GM06990 (cell line): ENCODE measurements at regions not wholly inside any gene's neighbourhood (a gene's known extent, or its start where the extent isn't known, plus 50 kb on each side); places are given as distances from the start of the nearest gene placed in this dataset.

ENCODE experiments used
- DNase-seq: peaks from one replicate; pipeline ENCODE4 v3.0.0-alpha.2; 2011; ENCODE audit not compliant: insufficient read length; ENCODE audit errors: extremely low read depth
- H3K27me3 ChIP-seq: replicated peaks from 2 replicates; pipeline ENCODE4 v1.6.0; 2011; ENCODE audit warnings: low read length; ENCODE audit not compliant: control insufficient read depth, insufficient read depth
- H3K36me3 ChIP-seq: 2 replicates; pipeline ENCODE4 v1.5.1; 2011; ENCODE audit warnings: low read length; ENCODE audit not compliant: control insufficient read depth, insufficient read depth
- H3K4me3 ChIP-seq: replicated peaks from 2 replicates; pipeline ENCODE4 v1.5.1; 2011; ENCODE audit warnings: low read depth, mild to moderate bottlenecking, control low read depth, low read length
- TF ChIP-seq, protein P1 (sequence below): IDR thresholded peaks from 2 replicates; pipeline ENCODE4 v1.5.1; 2011; ENCODE audit warnings: low read length, control low read depth, mild to moderate bottlenecking, inconsistent platforms; ENCODE audit not compliant: insufficient read depth, poor library complexity, severe bottlenecking

DNA sequence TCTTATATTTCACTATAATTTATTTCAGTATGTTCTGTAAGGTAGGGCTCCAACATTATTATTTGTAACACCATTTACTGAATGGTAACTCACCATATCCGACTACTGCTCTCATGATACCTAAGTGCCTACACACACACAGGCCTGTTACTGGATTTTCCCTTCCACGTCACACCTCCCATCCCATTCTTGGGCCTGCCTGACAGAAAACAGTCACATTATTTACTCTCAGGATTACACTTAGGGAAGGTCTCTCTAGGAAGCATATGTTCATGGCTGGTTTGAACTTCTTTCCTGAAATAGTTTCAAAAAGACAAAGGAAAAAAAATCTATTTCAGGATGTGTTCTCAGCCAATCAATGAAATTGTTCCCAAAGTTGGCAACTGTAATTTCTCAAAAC, 102.3 kb upstream of the DOCK9 start:
- no peaks in the 10 kb centered on the region for H3K27me3 ChIP-seq
- no peak for DNase-seq
- H3K36me3 ChIP-seq = no peaks in the 10 kb centered on the region
- no peak overlapping the region for H3K4me3 ChIP-seq
- TF ChIP-seq, protein P1, sequence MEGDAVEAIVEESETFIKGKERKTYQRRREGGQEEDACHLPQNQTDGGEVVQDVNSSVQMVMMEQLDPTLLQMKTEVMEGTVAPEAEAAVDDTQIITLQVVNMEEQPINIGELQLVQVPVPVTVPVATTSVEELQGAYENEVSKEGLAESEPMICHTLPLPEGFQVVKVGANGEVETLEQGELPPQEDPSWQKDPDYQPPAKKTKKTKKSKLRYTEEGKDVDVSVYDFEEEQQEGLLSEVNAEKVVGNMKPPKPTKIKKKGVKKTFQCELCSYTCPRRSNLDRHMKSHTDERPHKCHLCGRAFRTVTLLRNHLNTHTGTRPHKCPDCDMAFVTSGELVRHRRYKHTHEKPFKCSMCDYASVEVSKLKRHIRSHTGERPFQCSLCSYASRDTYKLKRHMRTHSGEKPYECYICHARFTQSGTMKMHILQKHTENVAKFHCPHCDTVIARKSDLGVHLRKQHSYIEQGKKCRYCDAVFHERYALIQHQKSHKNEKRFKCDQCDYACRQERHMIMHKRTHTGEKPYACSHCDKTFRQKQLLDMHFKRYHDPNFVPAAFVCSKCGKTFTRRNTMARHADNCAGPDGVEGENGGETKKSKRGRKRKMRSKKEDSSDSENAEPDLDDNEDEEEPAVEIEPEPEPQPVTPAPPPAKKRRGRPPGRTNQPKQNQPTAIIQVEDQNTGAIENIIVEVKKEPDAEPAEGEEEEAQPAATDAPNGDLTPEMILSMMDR = no peak

DNA sequence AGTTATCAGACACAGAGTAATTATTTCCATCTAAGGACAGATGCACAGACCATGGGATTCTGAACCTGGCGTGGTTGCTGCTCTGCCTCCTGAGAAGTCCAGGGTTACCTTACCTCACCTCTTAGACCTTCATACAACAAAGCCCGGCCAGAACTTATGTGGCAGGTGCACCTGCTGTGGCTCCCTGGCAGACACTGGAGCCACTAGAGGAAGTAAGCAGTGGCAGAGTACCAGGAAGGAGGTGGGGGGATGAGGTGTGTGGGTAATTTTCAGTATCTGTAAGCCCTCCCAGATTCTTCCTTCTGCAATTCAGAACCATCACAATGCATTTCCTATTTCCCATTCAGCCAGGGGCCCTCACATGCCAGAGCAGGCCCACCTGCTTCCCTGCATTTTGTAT, 106.1 kb upstream of the DOCK9 start:
- H3K4me3 ChIP-seq = no peak overlapping the region
- no peak for DNase-seq

GRCh38 chr13:99085139-99085807, 107.4 kb upstream of the DOCK9 start:
- Histone ChIP-seq H3K4me3 (no peak overlapping the region; the same call in 1 of the 2 replicates), H3K27me3 (no peaks in the 10 kb centered on the region; the same call in 1 of the 2 replicates)

More for the DNA sequence above, 106.1 kb upstream of the DOCK9 start:
- Histone ChIP-seq H3K27me3 (no peaks in the 10 kb centered on the region; the same call in 1 of the 2 replicates), H3K36me3 (no peaks in the 10 kb centered on the region)
- TF ChIP-seq, protein P1 = no peak

GRCh38 chr13:99085808-99086266, 108.0 kb upstream of the DOCK9 start:
- no peaks in the 10 kb centered on the region for H3K36me3 ChIP-seq
- DNase-seq = no peak
- peak overlapping the region; percentile 58 for H3K4me3 ChIP-seq
- H3K27me3 ChIP-seq = no peaks in the 10 kb centered on the region; the same call in 1 of the 2 replicates
- TF ChIP-seq, protein P1 = no peak

More at GRCh38 chr13:99085139-99085807, 107.4 kb upstream of the DOCK9 start:
- DNase-seq = peak; percentile 13
- no peaks in the 10 kb centered on the region for H3K36me3 ChIP-seq
- TF ChIP-seq, protein P1 = no peak

DNA sequence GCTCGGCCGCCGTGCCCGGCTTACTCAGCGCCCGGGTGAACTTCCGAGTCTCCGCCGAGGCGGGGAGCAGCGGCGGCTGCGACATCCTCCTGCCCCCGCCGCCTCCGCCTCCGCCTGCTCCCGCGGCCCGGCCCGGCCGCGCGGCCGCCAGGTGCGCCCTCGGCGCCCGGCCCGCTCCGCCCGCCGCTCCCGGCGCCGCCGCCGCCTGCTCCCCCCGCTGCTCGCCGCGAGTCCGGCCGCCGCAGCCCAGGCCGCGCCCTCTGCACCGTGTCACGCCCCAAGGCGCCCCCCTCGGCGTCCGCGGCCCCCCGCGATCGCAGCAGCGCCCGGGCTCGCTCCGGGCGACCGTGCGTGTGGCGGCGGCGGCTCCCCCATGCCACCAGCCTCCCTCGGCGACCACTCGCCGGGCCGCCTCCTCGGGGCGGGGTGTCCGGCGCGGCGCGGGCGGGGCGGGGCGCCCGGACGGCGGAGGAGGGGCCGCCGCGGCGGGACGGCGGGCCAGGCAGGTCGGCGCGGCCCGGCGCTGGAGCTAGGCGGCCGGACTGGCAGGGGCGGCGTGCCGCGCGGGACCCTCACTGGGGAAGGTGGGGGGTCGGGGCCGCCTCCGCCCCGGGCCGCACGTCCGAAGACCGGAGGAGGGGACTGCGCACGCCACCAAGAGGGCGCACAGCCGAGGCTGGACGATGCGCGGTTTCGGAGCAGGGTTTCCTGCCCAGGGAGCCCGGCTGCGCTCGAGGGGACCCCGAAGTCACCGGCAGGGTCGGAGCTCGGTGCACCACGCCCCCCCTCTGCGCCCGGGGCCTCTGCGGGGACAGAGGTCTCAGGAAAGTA, 108.6 kb upstream of the DOCK9 start:
- H3K27me3 ChIP-seq = no peaks in the 10 kb centered on the region; the same call in 1 of the 2 replicates
- TF ChIP-seq, protein P1 = no peak
- H3K36me3 ChIP-seq = no peaks in the 10 kb centered on the region
- DNase-seq = peak; percentile 75
- H3K4me3 ChIP-seq = peak overlapping the region; percentile 80
